ENCODE measurements at regions not wholly inside any gene's neighbourhood (a gene's known extent, or its start where the extent isn't known, plus 50 kb on each side); places are given as distances from the start of the nearest gene placed in this dataset.

DNA sequence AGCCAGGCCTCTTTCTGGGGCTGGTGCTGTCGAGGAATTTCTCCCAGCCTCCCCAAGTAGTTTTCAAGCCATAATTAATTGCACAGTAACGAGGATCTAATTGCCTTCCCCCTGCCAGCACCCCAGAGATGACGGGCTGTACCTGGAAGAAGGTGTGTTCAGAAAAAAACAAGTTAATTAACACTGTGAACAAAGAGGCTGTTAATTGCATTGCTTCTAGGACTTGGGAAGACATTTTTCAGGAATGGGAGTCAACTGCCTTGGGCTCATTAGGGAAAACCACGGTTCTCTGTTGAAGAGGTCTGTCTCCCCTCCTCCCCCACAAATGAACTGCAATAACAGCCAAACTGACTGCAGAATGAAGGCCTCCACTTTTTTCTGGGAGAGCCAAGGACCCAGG, 176.7 kb downstream of the CCT6B start:
- H3K36me3 Mint-ChIP-seq (ENCODE audit: unreplicated experiment), result peaks cover 4% of the 10 kb centered on the region
- no peak for DNase-seq
- peaks cover 12% of the 10 kb centered on the region for H3K9me3 Mint-ChIP-seq (ENCODE audit: unreplicated experiment)
- peaks cover 6% of the 10 kb centered on the region for H3K27me3 Mint-ChIP-seq (ENCODE audit: unreplicated experiment)
- H3K4me3 Mint-ChIP-seq (ENCODE audit: unreplicated experiment), result no peak overlapping the region
- TF ChIP-seq, protein P1, sequence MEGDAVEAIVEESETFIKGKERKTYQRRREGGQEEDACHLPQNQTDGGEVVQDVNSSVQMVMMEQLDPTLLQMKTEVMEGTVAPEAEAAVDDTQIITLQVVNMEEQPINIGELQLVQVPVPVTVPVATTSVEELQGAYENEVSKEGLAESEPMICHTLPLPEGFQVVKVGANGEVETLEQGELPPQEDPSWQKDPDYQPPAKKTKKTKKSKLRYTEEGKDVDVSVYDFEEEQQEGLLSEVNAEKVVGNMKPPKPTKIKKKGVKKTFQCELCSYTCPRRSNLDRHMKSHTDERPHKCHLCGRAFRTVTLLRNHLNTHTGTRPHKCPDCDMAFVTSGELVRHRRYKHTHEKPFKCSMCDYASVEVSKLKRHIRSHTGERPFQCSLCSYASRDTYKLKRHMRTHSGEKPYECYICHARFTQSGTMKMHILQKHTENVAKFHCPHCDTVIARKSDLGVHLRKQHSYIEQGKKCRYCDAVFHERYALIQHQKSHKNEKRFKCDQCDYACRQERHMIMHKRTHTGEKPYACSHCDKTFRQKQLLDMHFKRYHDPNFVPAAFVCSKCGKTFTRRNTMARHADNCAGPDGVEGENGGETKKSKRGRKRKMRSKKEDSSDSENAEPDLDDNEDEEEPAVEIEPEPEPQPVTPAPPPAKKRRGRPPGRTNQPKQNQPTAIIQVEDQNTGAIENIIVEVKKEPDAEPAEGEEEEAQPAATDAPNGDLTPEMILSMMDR (IDR thresholded peaks at IDR 0.05; ENCODE audit: partially characterized antibody, unreplicated experiment), result no peak
- no peak overlapping the region for H3K27ac Mint-ChIP-seq (ENCODE audit: unreplicated experiment)
- H3K4me1 Mint-ChIP-seq (ENCODE audit: low read depth, unreplicated experiment), result peaks cover 5% of the 10 kb centered on the region

DNA sequence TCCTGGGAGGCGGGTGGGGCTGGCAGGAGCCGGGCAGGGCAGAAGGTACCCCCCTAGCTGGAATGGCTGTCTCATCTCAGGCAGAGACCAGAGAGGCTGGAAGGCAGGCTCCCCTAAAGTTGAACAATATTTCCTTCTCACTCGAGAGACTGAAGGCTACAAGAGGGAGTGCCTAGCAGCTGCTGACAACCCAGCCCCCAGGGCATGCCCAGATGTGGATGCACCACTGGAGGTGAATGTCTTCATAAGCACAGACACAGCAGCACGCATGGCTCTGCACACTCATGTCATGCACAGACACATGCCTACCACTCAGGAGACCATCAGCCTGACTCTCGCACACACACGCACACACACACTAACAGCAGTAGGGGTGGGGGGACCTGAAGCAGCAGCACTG, 179.0 kb downstream of the CCT6B start:
- no peak for DNase-seq
- Mint-ChIP-seq H3K27ac (ENCODE audit: unreplicated experiment) (no peak overlapping the region), H3K4me1 (ENCODE audit: low read depth, unreplicated experiment) (peaks cover 4% of the 10 kb centered on the region), H3K36me3 (ENCODE audit: unreplicated experiment) (peaks cover 9% of the 10 kb centered on the region), H3K27me3 (ENCODE audit: unreplicated experiment) (peaks cover 7% of the 10 kb centered on the region), H3K4me3 (ENCODE audit: unreplicated experiment) (no peak overlapping the region), H3K9me3 (ENCODE audit: unreplicated experiment) (peaks cover 15% of the 10 kb centered on the region)
- TF ChIP-seq, protein P1 (IDR thresholded peaks at IDR 0.05; ENCODE audit: partially characterized antibody, unreplicated experiment), result no peak

DNA sequence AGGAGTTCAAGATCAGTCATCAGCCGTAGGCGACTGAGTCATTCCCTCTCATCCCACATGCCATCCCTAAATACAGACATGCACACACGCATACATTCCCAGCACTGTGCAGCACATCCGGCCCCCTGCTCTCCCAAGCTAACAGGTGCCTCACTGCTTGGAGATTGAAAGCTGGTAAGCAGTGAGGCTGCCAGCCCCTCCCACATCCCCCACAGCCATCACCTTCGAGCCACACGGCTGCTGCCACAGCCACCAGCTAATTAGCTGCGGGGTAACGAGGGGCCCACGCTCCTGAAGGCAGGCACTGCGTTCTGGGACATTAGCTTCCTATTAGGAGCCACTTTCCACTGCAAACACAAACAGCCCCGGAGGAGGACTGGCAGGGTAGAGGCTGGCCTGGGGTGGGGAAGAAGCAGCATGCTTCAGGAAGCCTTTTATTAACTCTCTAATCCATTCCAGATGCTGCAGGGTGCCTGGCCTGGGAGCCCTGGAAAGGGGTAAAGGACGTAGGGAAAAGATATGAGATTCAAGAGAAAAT, 179.6 kb downstream of the CCT6B start:
- TF ChIP-seq, protein P1 (IDR thresholded peaks at IDR 0.05; ENCODE audit: partially characterized antibody, unreplicated experiment), result no peak
- H3K9me3 Mint-ChIP-seq (ENCODE audit: unreplicated experiment), result peaks cover 12% of the 10 kb centered on the region
- H3K36me3 Mint-ChIP-seq (ENCODE audit: unreplicated experiment), result peaks cover 9% of the 10 kb centered on the region
- DNase-seq, result no peak
- no peak overlapping the region for H3K4me3 Mint-ChIP-seq (ENCODE audit: unreplicated experiment)
- peaks cover 5% of the 10 kb centered on the region for H3K27me3 Mint-ChIP-seq (ENCODE audit: unreplicated experiment)
- H3K4me1 Mint-ChIP-seq (ENCODE audit: low read depth, unreplicated experiment), result peaks cover 8% of the 10 kb centered on the region
- no peak overlapping the region for H3K27ac Mint-ChIP-seq (ENCODE audit: unreplicated experiment)

DNA sequence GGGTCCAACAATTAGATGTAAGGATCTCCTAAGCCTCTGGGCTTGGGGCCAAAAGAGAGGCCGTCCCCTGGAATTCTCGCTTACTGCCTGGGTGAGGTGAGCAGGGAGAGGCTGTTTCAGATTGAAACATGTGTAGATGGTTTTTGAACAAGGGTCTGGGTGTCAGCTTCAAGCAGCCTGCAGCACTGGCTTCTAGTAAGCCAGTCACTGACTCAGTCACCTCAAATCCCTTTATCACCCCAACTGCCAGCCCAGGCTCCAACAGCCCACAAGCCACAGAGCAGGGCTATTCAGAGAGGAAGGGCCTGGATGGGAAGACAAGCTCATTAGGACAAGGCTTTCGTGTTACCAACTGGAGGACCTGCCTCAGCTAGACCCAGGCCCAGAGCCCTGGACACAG, 180.2 kb downstream of the CCT6B start:
- Mint-ChIP-seq H3K36me3 (ENCODE audit: unreplicated experiment) (peaks cover 9% of the 10 kb centered on the region), H3K27ac (ENCODE audit: unreplicated experiment) (no peak overlapping the region), H3K4me3 (ENCODE audit: unreplicated experiment) (no peak overlapping the region), H3K4me1 (ENCODE audit: low read depth, unreplicated experiment) (peaks cover 14% of the 10 kb centered on the region), H3K9me3 (ENCODE audit: unreplicated experiment) (peaks cover 12% of the 10 kb centered on the region), H3K27me3 (ENCODE audit: unreplicated experiment) (peaks cover 5% of the 10 kb centered on the region)
- no peak for DNase-seq
- TF ChIP-seq, protein P1 (IDR thresholded peaks at IDR 0.05; ENCODE audit: partially characterized antibody, unreplicated experiment), result no peak

DNA sequence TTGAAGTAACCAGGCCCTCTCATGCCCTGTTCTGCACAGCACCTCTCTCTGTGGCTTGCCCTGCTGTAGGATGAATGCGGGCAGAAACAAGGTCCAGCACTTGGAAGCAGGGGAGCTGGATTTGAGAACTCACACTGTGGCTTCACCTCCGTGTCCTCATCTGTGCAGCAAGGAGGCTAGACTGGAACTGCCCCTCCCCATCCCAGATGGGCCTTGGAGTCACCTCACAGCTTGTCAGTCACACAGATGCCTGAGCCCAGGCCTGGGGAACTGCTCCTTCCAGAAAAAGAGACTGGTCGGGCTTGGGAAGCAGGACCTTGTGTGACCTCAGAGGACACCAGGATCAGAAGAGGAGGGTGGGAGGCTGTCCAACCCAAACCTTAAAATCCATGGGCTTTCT, 180.8 kb downstream of the CCT6B start:
- no peak overlapping the region for H3K4me3 Mint-ChIP-seq (ENCODE audit: unreplicated experiment)
- peaks cover 14% of the 10 kb centered on the region for H3K4me1 Mint-ChIP-seq (ENCODE audit: low read depth, unreplicated experiment)
- peaks cover 5% of the 10 kb centered on the region for H3K27me3 Mint-ChIP-seq (ENCODE audit: unreplicated experiment)
- peaks cover 12% of the 10 kb centered on the region for H3K9me3 Mint-ChIP-seq (ENCODE audit: unreplicated experiment)
- TF ChIP-seq, protein P1 (IDR thresholded peaks at IDR 0.05; ENCODE audit: partially characterized antibody, unreplicated experiment), result no peak
- no peak for DNase-seq
- peaks cover 9% of the 10 kb centered on the region for H3K36me3 Mint-ChIP-seq (ENCODE audit: unreplicated experiment)
- no peak overlapping the region for H3K27ac Mint-ChIP-seq (ENCODE audit: unreplicated experiment)

Data from glutamatergic neuron (in vitro differentiated cells).